Embryonic facial prominence (tissue), 1 donor: ENCODE measurements at regions not wholly inside any gene's neighbourhood (a gene's known extent, or its start where the extent isn't known, plus 50 kb on each side); places are given as distances from the start of the nearest gene placed in this dataset.
"Not testable (repeated sequence)": the region's sequence is repeated elsewhere in the genome, so short reads cannot be mapped to it uniquely, and the experiment has no call there.

Experiments used
- DNase-seq: peaks from one replicate; pipeline ENCODE4 v3.0.0-alpha.2; 2016; ENCODE audit errors: extremely low spot score

- no peak for DNase-seq
These were observed 598.9 kb upstream of the GRM7 start for GRCh38 chr3:6262010-6262409.

- DNase-seq, result no peak
These were observed 596.9 kb upstream of the GRM7 start for GRCh38 chr3:6264036-6264435.

- no peak for DNase-seq
These were observed 596.0 kb upstream of the GRM7 start for GRCh38 chr3:6264906-6265305.

- DNase-seq, result no peak
These were observed 594.8 kb upstream of the GRM7 start for GRCh38 chr3:6266135-6266534.

- no peak for DNase-seq
These were observed 587.0 kb upstream of the GRM7 start for GRCh38 chr3:6273878-6274277.

GRCh38 chr3:6281662-6282061 is 579.3 kb upstream of the GRM7 start:
- no peak for DNase-seq

GRCh38 chr3:6282918-6283317 is 578.0 kb upstream of the GRM7 start:
- no peak for DNase-seq

- DNase-seq, result no peak
These were observed 573.6 kb upstream of the GRM7 start for GRCh38 chr3:6287088-6287875.

GRCh38 chr3:6301626-6302025 is 559.3 kb upstream of the GRM7 start:
- DNase-seq, result no peak

- DNase-seq, result no peak
These were observed 545.0 kb upstream of the GRM7 start for GRCh38 chr3:6315906-6316305.

GRCh38 chr3:6321999-6322398 is 538.9 kb upstream of the GRM7 start:
- no peak for DNase-seq

GRCh38 chr3:6326771-6327170 is 534.1 kb upstream of the GRM7 start:
- DNase-seq, result no peak

GRCh38 chr3:6340980-6341325 is 520.0 kb upstream of the GRM7 start:
- not testable (repeated sequence) for DNase-seq

- DNase-seq, result no peak
These were observed 509.2 kb upstream of the GRM7 start for GRCh38 chr3:6351752-6352151.

GRCh38 chr3:6354653-6355052 is 506.3 kb upstream of the GRM7 start:
- no peak for DNase-seq

- no peak for DNase-seq
These were observed 498.5 kb upstream of the GRM7 start for GRCh38 chr3:6362406-6362805.

GRCh38 chr3:6367171-6367570 is 493.7 kb upstream of the GRM7 start:
- no peak for DNase-seq

- DNase-seq, result no peak
These were observed 468.8 kb upstream of the GRM7 start for GRCh38 chr3:6392123-6392522.

- no peak for DNase-seq
These were observed 466.0 kb upstream of the GRM7 start for GRCh38 chr3:6394944-6395343.

- no peak for DNase-seq
These were observed 464.3 kb upstream of the GRM7 start for GRCh38 chr3:6396631-6397030.

- DNase-seq, result not testable (repeated sequence)
These were observed 458.2 kb upstream of the GRM7 start for GRCh38 chr3:6402666-6403065.

- not testable (repeated sequence) for DNase-seq
These were observed 454.0 kb upstream of the GRM7 start for GRCh38 chr3:6406923-6407322.

- DNase-seq, result no peak
These were observed 444.8 kb upstream of the GRM7 start for GRCh38 chr3:6416049-6416661.

- DNase-seq, result no peak
These were observed 443.7 kb upstream of the GRM7 start for GRCh38 chr3:6417174-6417573.
